ENCODE measurements at regions not wholly inside any gene's neighbourhood (a gene's known extent, or its start where the extent isn't known, plus 50 kb on each side); places are given as distances from the start of the nearest gene placed in this dataset.
A peak's percentile ranks its signal among the peaks of the same experiment; 100 is the strongest.

- Histone ChIP-seq H3K27ac (no peak overlapping the region), H3K4me2 (no peak overlapping the region), H3F3A (ENCODE audit: insufficient read depth, low read depth) (no peaks in the 10 kb centered on the region), H3K9me2 (ENCODE audit: insufficient read depth) (no peaks in the 10 kb centered on the region), H3K36me3 (ENCODE audit: low read depth) (no peaks in the 10 kb centered on the region), H3K9me3 (ENCODE audit: insufficient read depth, low read depth) (no peaks in the 10 kb centered on the region), H3K4me1 (replicated peaks; ENCODE audit: insufficient read depth) (no peaks in the 10 kb centered on the region), H3K4me3 (no peak overlapping the region), H3K27me3 (ENCODE audit: insufficient read depth, low read depth) (no peaks in the 10 kb centered on the region), H3K79me2 (ENCODE audit: low read depth) (no peaks in the 10 kb centered on the region), H4K20me1 (ENCODE audit: insufficient read depth) (no peaks in the 10 kb centered on the region), H2AFZ (no peak overlapping the region; the same call in 1 of the 2 replicates)
- intact Hi-C loops (cut with micrococcal nuclease; ENCODE audit: unreplicated experiment) = no loop called here
- ChIA-PET POLR2A (ENCODE audit: unreplicated experiment) (no interaction called here), CTCF (no interaction called here)
- BruUV-seq (replicated peaks) = no TSS peak
- no peak for DNase-seq
- no peak for TF ChIP-seq EZH2 (IDR thresholded peaks at IDR 0.05; ENCODE audit: low read depth)
- TF ChIP-seq CTCF (conservative IDR thresholded peaks at IDR 0.05) = no peak
Measured at GRCh38 chr2:39954346-39954745, 175.3 kb upstream of the THUMPD2 start.

GRCh38 chr2:39949131-39949530 lies 170.1 kb upstream of the THUMPD2 start:
- H4K20me1 ChIP-seq (ENCODE audit: insufficient read depth) = no peaks in the 10 kb centered on the region
- no TSS peak for BruUV-seq (replicated peaks)
- no peak overlapping the region for H3K4me3 ChIP-seq
- H3K27ac ChIP-seq = no peak overlapping the region
- H3K36me3 ChIP-seq (ENCODE audit: low read depth) = no peaks in the 10 kb centered on the region
- H2AFZ ChIP-seq = 0 out of 2 replicates have a peak overlapping the region, but pooled peaks have one; percentile 44
- intact Hi-C loops (cut with micrococcal nuclease; ENCODE audit: unreplicated experiment) = no loop called here
- no peaks in the 10 kb centered on the region; the same call in 1 of the 2 replicates for H3K9me2 ChIP-seq (ENCODE audit: insufficient read depth)
- H3K4me2 ChIP-seq = no peak overlapping the region
- H3K27me3 ChIP-seq (ENCODE audit: insufficient read depth, low read depth) = no peaks in the 10 kb centered on the region
- ChIA-PET POLR2A (ENCODE audit: unreplicated experiment) (no interaction called here), CTCF (no interaction called here)
- no peaks in the 10 kb centered on the region for H3K79me2 ChIP-seq (ENCODE audit: low read depth)
- no peaks in the 10 kb centered on the region for H3F3A ChIP-seq (ENCODE audit: insufficient read depth, low read depth)
- no peaks in the 10 kb centered on the region for H3K9me3 ChIP-seq (ENCODE audit: insufficient read depth, low read depth)
- no peaks in the 10 kb centered on the region for H3K4me1 ChIP-seq (replicated peaks; ENCODE audit: insufficient read depth)
- TF ChIP-seq CTCF (conservative IDR thresholded peaks at IDR 0.05) (no peak), EZH2 (IDR thresholded peaks at IDR 0.05; ENCODE audit: low read depth) (no peak)
- peak in 1 of 2 experiments; percentile 28 for DNase-seq

- CTCF ChIA-PET = interaction anchor here (0.6 kb wide), 1 partner anchor 1365 kb away, joined by 14 read pairs; no protein-coding TSS in a partner anchor
- DNase-seq = peak in 1 of 2 experiments; percentile 26
- H3K4me1 ChIP-seq (replicated peaks; ENCODE audit: insufficient read depth) = no peaks in the 10 kb centered on the region
- H3K27me3 ChIP-seq (ENCODE audit: insufficient read depth, low read depth) = no peaks in the 10 kb centered on the region
- intact Hi-C loops (cut with micrococcal nuclease; ENCODE audit: unreplicated experiment) = no loop called here
- POLR2A ChIA-PET (ENCODE audit: unreplicated experiment) = no interaction called here
- no peak overlapping the region for H3K4me3 ChIP-seq
- H3K36me3 ChIP-seq (ENCODE audit: low read depth) = no peaks in the 10 kb centered on the region
- TF ChIP-seq CTCF (conservative IDR thresholded peaks at IDR 0.05) (no peak), EZH2 (IDR thresholded peaks at IDR 0.05; ENCODE audit: low read depth) (no peak)
- H4K20me1 ChIP-seq (ENCODE audit: insufficient read depth) = no peaks in the 10 kb centered on the region
- H3K9me3 ChIP-seq (ENCODE audit: insufficient read depth, low read depth) = no peaks in the 10 kb centered on the region
- H3K4me2 ChIP-seq = no peak overlapping the region
- H2AFZ ChIP-seq = no peak overlapping the region
- no peaks in the 10 kb centered on the region; the same call in 1 of the 2 replicates for H3K9me2 ChIP-seq (ENCODE audit: insufficient read depth)
- H3K27ac ChIP-seq = no peak overlapping the region
- BruUV-seq (replicated peaks) = no TSS peak
- H3F3A ChIP-seq (ENCODE audit: insufficient read depth, low read depth) = no peaks in the 10 kb centered on the region
- H3K79me2 ChIP-seq (ENCODE audit: low read depth) = no peaks in the 10 kb centered on the region
Measured at GRCh38 chr2:39948016-39948719, 169.1 kb upstream of the THUMPD2 start.
